IPS-18c (cell line): ENCODE measurements at regions not wholly inside any gene's neighbourhood (a gene's known extent, or its start where the extent isn't known, plus 50 kb on each side); places are given as distances from the start of the nearest gene placed in this dataset.

ENCODE experiments used
- H3K4me3 ChIP-seq: 2 replicates; pipeline ENCODE4 v1.7.0; 2013; ENCODE audit warnings: low read depth, mild to moderate bottlenecking, low read length, moderate library complexity; ENCODE audit not compliant: insufficient read depth
- H3K9me3 ChIP-seq: one replicate; pipeline ENCODE4 v1.6.1; 2013; ENCODE audit warnings: mild to moderate bottlenecking, low read length, moderate library complexity; ENCODE audit not compliant: control insufficient read depth, insufficient read depth

- H3K4me3 ChIP-seq, result no peak overlapping the region
- H3K9me3 ChIP-seq, result no peaks in the 10 kb centered on the region
Measured at GRCh38 chr7:24483804-24484203, 89.4 kb upstream of the PALS2 start.

- Histone ChIP-seq H3K4me3 (no peak overlapping the region), H3K9me3 (no peaks in the 10 kb centered on the region)
Measured at GRCh38 chr7:24492576-24492975, 80.7 kb upstream of the PALS2 start.

- Histone ChIP-seq H3K4me3 (no peak overlapping the region), H3K9me3 (no peaks in the 10 kb centered on the region)
Measured at GRCh38 chr7:24494832-24495231, 78.4 kb upstream of the PALS2 start.

DNA sequence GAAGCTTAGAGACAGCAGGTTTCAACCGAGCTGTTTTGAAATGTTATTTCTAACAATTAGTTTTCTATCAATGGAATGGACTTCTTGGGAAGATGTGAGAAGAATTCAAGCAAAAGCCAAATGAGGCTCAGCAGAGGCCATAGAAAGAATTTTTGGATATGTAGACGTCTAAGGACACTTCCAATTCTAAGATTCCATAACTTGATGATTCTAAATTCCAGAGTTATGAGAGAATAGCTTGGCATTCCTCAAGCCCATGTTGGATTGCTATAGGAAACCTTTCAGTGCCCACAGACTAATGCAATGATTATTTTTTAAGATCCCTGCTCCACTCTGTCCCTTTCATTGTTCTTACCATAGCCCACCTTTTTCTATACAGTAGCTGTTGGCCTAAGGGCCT is 77.2 kb upstream of the PALS2 start:
- Histone ChIP-seq H3K9me3 (no peaks in the 10 kb centered on the region), H3K4me3 (no peak overlapping the region)

GRCh38 chr7:24498439-24498838 is 74.8 kb upstream of the PALS2 start:
- no peak overlapping the region for H3K4me3 ChIP-seq

GRCh38 chr7:24499871-24500270 is 73.4 kb upstream of the PALS2 start:
- no peak overlapping the region for H3K4me3 ChIP-seq

More at GRCh38 chr7:24498439-24498838, 74.8 kb upstream of the PALS2 start:
- no peaks in the 10 kb centered on the region for H3K9me3 ChIP-seq

GRCh38 chr7:24500599-24500998 is 72.7 kb upstream of the PALS2 start:
- H3K4me3 ChIP-seq, result no peak overlapping the region
- H3K9me3 ChIP-seq, result no peaks in the 10 kb centered on the region

More at GRCh38 chr7:24499871-24500270, 73.4 kb upstream of the PALS2 start:
- no peaks in the 10 kb centered on the region for H3K9me3 ChIP-seq

- H3K9me3 ChIP-seq, result no peaks in the 10 kb centered on the region
- no peak overlapping the region for H3K4me3 ChIP-seq
Measured at GRCh38 chr7:24501009-24501408, 72.2 kb upstream of the PALS2 start.

- Histone ChIP-seq H3K4me3 (no peak overlapping the region), H3K9me3 (no peaks in the 10 kb centered on the region)
Measured at GRCh38 chr7:24501443-24502134, 71.7 kb upstream of the PALS2 start.

DNA sequence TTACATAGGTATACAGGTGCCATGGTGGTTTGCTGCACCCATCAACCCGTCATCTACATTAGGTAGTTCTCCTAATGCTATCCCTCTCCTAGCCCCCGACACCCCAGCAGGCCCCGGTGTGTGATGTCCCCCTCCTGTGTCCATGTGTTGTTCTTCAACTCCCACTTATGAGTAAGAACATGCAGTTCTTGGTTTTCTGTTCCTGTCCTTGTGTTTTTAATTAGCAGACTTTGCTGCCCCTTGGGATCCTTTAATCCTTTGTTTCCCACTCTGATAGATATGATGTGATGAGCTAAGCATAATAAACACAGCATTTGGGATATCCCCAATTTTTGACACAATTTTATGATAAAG is 71.1 kb upstream of the PALS2 start:
- Histone ChIP-seq H3K4me3 (no peak overlapping the region), H3K9me3 (no peaks in the 10 kb centered on the region)

DNA sequence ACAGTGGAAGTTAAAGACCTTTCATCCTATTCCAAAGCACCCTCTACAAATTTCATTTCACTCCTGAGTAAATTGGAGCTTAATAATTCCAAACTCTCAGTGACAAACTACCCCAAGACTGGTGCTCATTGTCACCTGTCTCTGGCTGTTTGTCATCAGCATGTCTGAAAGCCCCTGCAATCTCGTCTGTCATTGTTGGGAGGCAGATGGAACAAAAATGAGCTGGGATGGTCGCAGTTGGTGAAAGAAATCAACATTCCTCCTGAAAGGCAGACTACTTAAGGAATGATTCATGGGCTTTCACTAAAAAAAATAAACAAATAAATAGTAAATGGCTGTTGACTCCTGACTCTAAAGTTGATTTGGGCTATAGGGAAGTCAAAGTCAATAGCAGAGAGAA is 69.7 kb upstream of the PALS2 start:
- no peaks in the 10 kb centered on the region for H3K9me3 ChIP-seq
- H3K4me3 ChIP-seq, result no peak overlapping the region

DNA sequence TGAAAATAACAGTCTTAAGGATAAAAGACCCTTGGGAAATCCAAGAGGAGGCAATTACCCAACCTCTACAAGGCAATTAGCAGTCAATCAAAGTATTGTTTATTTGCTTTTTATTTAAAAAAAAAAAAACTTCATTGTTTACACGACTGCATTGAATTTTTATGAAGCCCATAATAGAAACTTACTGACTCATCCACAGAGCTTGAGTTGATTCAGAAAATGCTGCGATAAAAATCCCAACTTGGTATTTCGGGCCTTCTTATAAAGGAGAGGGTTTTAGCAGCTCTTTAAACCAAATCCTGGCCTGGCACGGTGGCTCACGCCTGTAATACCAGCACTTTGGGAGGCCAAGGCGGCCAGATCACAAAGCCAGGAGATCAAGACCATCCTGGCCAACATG is 69.2 kb upstream of the PALS2 start:
- Histone ChIP-seq H3K4me3 (no peak overlapping the region), H3K9me3 (no peaks in the 10 kb centered on the region)

DNA sequence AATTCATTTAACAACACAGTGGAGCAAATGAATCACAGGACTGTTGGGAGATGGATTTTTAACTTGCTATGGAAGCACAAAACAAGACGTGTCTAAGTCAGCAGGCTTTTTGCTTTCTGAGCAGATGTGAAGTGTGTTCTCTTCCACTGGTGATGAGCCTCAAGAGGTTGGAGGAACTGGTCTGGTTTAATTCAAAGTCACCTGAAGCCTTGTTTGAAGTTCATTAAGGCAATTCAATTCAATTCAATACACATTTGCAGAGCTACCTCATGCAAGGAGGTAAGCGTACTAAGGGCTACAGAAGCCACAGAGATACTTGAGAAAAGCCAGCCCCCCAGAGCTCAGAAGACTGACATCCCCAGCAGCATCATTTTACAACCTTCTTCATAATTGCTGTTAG is 68.4 kb upstream of the PALS2 start:
- H3K9me3 ChIP-seq, result no peaks in the 10 kb centered on the region
- no peak overlapping the region for H3K4me3 ChIP-seq

DNA sequence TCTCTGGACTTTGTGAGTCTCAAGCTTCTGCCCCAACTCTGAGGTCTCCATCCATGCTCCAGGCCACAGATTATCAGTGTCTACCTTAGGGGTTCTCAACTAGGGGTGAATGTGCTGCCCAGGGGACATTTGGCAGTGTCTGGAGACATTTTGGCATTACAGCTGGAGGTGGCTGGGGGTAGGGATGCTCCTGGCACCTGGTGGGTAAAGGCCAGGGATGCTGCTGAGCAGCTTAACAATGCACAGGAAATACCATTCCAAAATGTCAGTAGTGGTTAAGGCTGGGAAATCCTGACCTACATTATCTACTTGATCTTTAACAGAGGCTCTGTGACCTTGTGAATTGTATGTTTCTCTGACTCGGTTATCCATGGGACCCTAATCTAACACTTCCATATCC is 67.3 kb upstream of the PALS2 start:
- Histone ChIP-seq H3K4me3 (no peak overlapping the region), H3K9me3 (no peaks in the 10 kb centered on the region)

DNA sequence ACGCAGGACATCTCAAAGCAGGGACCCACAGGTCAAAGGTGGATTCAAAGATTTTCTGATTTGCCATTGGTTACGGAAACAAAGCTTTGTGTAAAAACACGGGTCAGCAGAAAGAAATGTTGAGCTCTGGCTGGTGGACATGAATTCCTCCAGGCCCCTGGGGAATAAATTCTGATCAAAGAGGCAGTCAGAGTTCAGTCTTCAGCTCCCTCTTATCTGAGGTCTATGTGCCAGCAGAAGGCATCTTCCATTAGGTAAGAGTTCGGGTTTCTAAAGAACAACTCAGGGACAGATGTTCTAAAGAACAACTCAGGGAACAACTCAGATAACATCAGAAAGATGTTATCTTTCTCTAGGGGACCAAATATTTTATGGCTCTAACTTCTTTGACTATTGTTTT is 64.9 kb upstream of the PALS2 start:
- H3K9me3 ChIP-seq, result no peaks in the 10 kb centered on the region
- no peak overlapping the region for H3K4me3 ChIP-seq

- H3K4me3 ChIP-seq, result no peak overlapping the region
- H3K9me3 ChIP-seq, result no peaks in the 10 kb centered on the region
Measured at GRCh38 chr7:24510759-24511158, 62.5 kb upstream of the PALS2 start.

- Histone ChIP-seq H3K9me3 (no peaks in the 10 kb centered on the region), H3K4me3 (no peak overlapping the region)
Measured at GRCh38 chr7:24517166-24517565, 56.1 kb upstream of the PALS2 start.

GRCh38 chr7:24521917-24522623 is 51.2 kb upstream of the PALS2 start:
- H3K4me3 ChIP-seq, result no peak overlapping the region

More at GRCh38 chr7:24521917-24522623, 51.2 kb upstream of the PALS2 start:
- H3K9me3 ChIP-seq, result no peaks in the 10 kb centered on the region
